Activated CD8-positive, alpha-beta memory T cell treated with anti-CD3 and anti-CD28 coated beads, Interleukin-2, amount 10 ng/mL, durations not matched to agents 7 days and 5 days (primary cell): ENCODE measurements at regions not wholly inside any gene's neighbourhood (a gene's known extent, or its start where the extent isn't known, plus 50 kb on each side); places are given as distances from the start of the nearest gene placed in this dataset.

Experiments used
- ATAC-seq: fragments of 150-1000 bp; cut with Tn5 transposase; one replicate; pipeline ENCODE4 v1.10.0; 2021; ENCODE audit warnings: moderate library complexity
- CTCF ChIA-PET: fragments of 350-600 bp; sonication (Branson Sonifier 250); formaldehyde crosslinking; loops from one replicate; lab custom pipeline; 2021; ENCODE audit warnings: antibody characterized with exemption; lab: Charles Lee
- DNase-seq: peaks from one replicate; pipeline ENCODE4 v3.0.0-alpha.2; 2020
- H3K27ac Mint-ChIP-seq: one replicate; pipeline ENCODE4 v1.8.0; 2021; ENCODE audit warnings: mild to moderate bottlenecking, mixed read lengths
- H3K27me3 Mint-ChIP-seq: one replicate; pipeline ENCODE4 v1.8.0; 2021; ENCODE audit warnings: mixed read lengths
- H3K36me3 Mint-ChIP-seq: one replicate; pipeline ENCODE4 v1.8.0; 2021; ENCODE audit warnings: mild to moderate bottlenecking, mixed read lengths
- H3K4me1 Mint-ChIP-seq: one replicate; pipeline ENCODE4 v1.8.0; 2021; ENCODE audit warnings: mixed read lengths
- H3K4me3 Mint-ChIP-seq: one replicate; pipeline ENCODE4 v1.8.0; 2021; ENCODE audit warnings: mild to moderate bottlenecking, moderate library complexity, mixed read lengths
- H3K9me3 Mint-ChIP-seq: one replicate; pipeline ENCODE4 v1.8.0; 2022; ENCODE audit warnings: low read depth, mixed read lengths

DNA sequence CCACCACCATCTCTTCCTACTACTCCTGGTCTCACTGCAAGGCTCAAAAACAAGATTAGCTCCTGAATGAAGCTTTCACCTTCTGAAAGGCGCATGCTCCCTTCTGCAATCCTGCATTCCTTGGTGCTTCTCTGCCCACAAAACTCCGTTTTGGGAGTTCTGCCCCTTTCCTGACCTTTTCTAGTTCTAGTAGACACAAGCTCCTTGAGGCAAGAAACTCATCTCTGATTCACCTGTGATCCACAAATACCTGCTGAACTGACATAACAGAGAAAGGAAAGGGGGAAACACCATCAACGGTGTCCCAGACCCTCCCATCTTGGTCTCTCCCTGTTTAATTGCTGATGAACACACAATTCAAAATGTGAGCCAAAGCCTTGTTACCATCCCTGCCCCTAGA lies 64.0 kb upstream of the EGR2 start:
- Mint-ChIP-seq H3K27me3 (peaks cover 41% of the 10 kb centered on the region), H3K4me3 (no peak overlapping the region), H3K9me3 (no peaks in the 10 kb centered on the region), H3K4me1 (no peaks in the 10 kb centered on the region), H3K36me3 (no peaks in the 10 kb centered on the region), H3K27ac (no peak overlapping the region)
- DNase-seq = no peak
- CTCF ChIA-PET = no interaction called here
- ATAC-seq = no peak

- DNase-seq = no peak
- peaks cover 3% of the 10 kb centered on the region for H3K9me3 Mint-ChIP-seq
- CTCF ChIA-PET = no interaction called here
- peaks cover 10% of the 10 kb centered on the region for H3K4me1 Mint-ChIP-seq
- H3K36me3 Mint-ChIP-seq = peaks cover 7% of the 10 kb centered on the region
- ATAC-seq = no peak
- no peak overlapping the region for H3K27ac Mint-ChIP-seq
- H3K4me3 Mint-ChIP-seq = no peak overlapping the region
- H3K27me3 Mint-ChIP-seq = peaks cover 6% of the 10 kb centered on the region
These were observed 57.7 kb upstream of the EGR2 start for GRCh38 chr10:62873866-62874265.

- CTCF ChIA-PET = no interaction called here
- H3K27ac Mint-ChIP-seq = no peak overlapping the region
- peak; percentile 55 for ATAC-seq
- no peak overlapping the region for H3K4me3 Mint-ChIP-seq
- H3K27me3 Mint-ChIP-seq = peaks cover 2% of the 10 kb centered on the region
- H3K36me3 Mint-ChIP-seq = peaks cover 7% of the 10 kb centered on the region
- peaks cover 3% of the 10 kb centered on the region for H3K9me3 Mint-ChIP-seq
- peaks cover 10% of the 10 kb centered on the region for H3K4me1 Mint-ChIP-seq
- DNase-seq = peak; percentile 59
These were observed 54.7 kb upstream of the EGR2 start for GRCh38 chr10:62870866-62871265.

- Mint-ChIP-seq H3K4me3 (no peak overlapping the region), H3K27ac (no peak overlapping the region), H3K36me3 (peaks cover 7% of the 10 kb centered on the region), H3K9me3 (peaks cover 3% of the 10 kb centered on the region), H3K4me1 (peaks cover 10% of the 10 kb centered on the region), H3K27me3 (peaks cover 2% of the 10 kb centered on the region)
- no peak for DNase-seq
- no peak for ATAC-seq
- CTCF ChIA-PET = no interaction called here
These were observed 53.8 kb upstream of the EGR2 start for GRCh38 chr10:62869958-62870357.

DNA sequence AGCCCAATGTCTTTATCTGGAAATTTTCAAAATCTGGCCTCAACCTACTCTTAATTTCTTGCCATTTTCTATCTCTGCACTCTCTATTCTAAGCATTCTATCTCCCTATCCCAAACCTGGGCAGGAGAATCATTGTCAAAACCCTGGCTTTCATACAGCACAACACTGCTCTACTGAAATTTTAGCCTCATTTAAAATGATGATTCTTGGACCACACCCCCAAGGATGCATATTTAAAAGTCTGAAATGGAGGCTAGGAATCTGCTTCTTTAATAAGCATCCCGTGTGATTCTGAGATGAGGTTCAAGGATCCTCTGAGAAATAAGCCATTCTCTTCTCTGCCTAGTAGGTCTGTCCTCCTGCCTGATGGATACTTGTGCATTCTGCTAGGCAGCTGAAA lies 50.8 kb upstream of the EGR2 start:
- peaks cover 3% of the 10 kb centered on the region for H3K9me3 Mint-ChIP-seq
- no peak overlapping the region for H3K27ac Mint-ChIP-seq
- H3K4me1 Mint-ChIP-seq = peaks cover 10% of the 10 kb centered on the region
- CTCF ChIA-PET = no interaction called here
- no peak for DNase-seq
- no peaks in the 10 kb centered on the region for H3K27me3 Mint-ChIP-seq
- H3K36me3 Mint-ChIP-seq = peaks cover 6% of the 10 kb centered on the region
- H3K4me3 Mint-ChIP-seq = no peak overlapping the region
- no peak for ATAC-seq

GRCh38 chr10:62866451-62866850 lies 50.3 kb upstream of the EGR2 start:
- Mint-ChIP-seq H3K4me1 (peaks cover 9% of the 10 kb centered on the region), H3K9me3 (peaks cover under 1% of the 10 kb centered on the region), H3K27ac (no peak overlapping the region), H3K4me3 (no peak overlapping the region), H3K27me3 (no peaks in the 10 kb centered on the region), H3K36me3 (peaks cover 4% of the 10 kb centered on the region)
- CTCF ChIA-PET = no interaction called here
- DNase-seq = no peak
- ATAC-seq = no peak
